Adrenal gland (tissue), 5 donors: ENCODE measurements at regions not wholly inside any gene's neighbourhood (a gene's known extent, or its start where the extent isn't known, plus 50 kb on each side); places are given as distances from the start of the nearest gene placed in this dataset.

Experiments
- POLR2A ChIP-seq, 2 donors: fragments of 450-650 bp; IDR thresholded peaks; one replicate each; pipeline ENCODE4 v1.6.1; 2017; ENCODE audit warnings: antibody characterized with exemption in 2 of 2, mild to moderate bottlenecking in 2 of 2, moderate library complexity in 1 of 2
- TF ChIP-seq, protein P1 (sequence below), 6 experiments: fragments of 450-650 bp in 4 of 6; fragments of 200-600 bp in 2 of 6; sonication (generic) in 1 of 6; IDR thresholded peaks; 1 replicate in 5 of 6; 2 replicates in 1 of 6; pipeline versions ENCODE4 v1.5.1 to v1.8.0; 2016 to 2021; ENCODE audit warnings: antibody characterized with exemption in 6 of 6, mild to moderate bottlenecking in 2 of 6, moderate library complexity in 1 of 6
- donor health status: DM: no; HTN: no; CAD: no.

- no peak for TF ChIP-seq POLR2A (IDR thresholded peaks at IDR 0.05)
- TF ChIP-seq, protein P1, sequence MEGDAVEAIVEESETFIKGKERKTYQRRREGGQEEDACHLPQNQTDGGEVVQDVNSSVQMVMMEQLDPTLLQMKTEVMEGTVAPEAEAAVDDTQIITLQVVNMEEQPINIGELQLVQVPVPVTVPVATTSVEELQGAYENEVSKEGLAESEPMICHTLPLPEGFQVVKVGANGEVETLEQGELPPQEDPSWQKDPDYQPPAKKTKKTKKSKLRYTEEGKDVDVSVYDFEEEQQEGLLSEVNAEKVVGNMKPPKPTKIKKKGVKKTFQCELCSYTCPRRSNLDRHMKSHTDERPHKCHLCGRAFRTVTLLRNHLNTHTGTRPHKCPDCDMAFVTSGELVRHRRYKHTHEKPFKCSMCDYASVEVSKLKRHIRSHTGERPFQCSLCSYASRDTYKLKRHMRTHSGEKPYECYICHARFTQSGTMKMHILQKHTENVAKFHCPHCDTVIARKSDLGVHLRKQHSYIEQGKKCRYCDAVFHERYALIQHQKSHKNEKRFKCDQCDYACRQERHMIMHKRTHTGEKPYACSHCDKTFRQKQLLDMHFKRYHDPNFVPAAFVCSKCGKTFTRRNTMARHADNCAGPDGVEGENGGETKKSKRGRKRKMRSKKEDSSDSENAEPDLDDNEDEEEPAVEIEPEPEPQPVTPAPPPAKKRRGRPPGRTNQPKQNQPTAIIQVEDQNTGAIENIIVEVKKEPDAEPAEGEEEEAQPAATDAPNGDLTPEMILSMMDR (IDR thresholded peaks at IDR 0.05), result no peak
Measured at GRCh38 chr5:82564963-82565362, 286.8 kb upstream of the RPS23 start.
